DOHH2 (cell line): ENCODE measurements at regions not wholly inside any gene's neighbourhood (a gene's known extent, or its start where the extent isn't known, plus 50 kb on each side); places are given as distances from the start of the nearest gene placed in this dataset.

Source experiments
- H3F3A ChIP-seq: fragments of 200-600 bp; sonication (generic), shearing (Covaris generic); 2 replicates; pipeline ENCODE4 v1.6.0; 2016; ENCODE audit warnings: antibody characterized with exemption, mild to moderate bottlenecking; ENCODE audit not compliant: control insufficient read depth, insufficient read depth
- H3K27ac ChIP-seq: fragments of 200-600 bp; sonication (generic); 2 replicates; pipeline ENCODE4 v1.5.1; 2014; ENCODE audit warnings: low read depth, mild to moderate bottlenecking, low read length, moderate library complexity
- H3K27me3 ChIP-seq: fragments of 200-600 bp; sonication (generic); 2 replicates; pipeline ENCODE4 v1.6.1; 2014; ENCODE audit warnings: mild to moderate bottlenecking, low read length, mixed read lengths; ENCODE audit not compliant: control insufficient read depth
- H3K36me3 ChIP-seq: fragments of 200-600 bp; sonication (generic); 2 replicates; pipeline ENCODE4 v1.6.1; 2014; ENCODE audit warnings: mild to moderate bottlenecking, low read length, moderate library complexity, mixed read lengths; ENCODE audit not compliant: control insufficient read depth
- H3K4me1 ChIP-seq: fragments of 200-600 bp; sonication (generic); 2 replicates; pipeline ENCODE4 v1.6.1; 2014; ENCODE audit warnings: mild to moderate bottlenecking, low read length, mixed read lengths; ENCODE audit not compliant: control insufficient read depth
- H3K4me2 ChIP-seq: fragments of 200-600 bp; sonication (generic); 2 replicates; pipeline ENCODE4 v1.6.0; 2014; ENCODE audit warnings: mild to moderate bottlenecking, low read length, moderate library complexity
- H3K4me3 ChIP-seq: fragments of 200-600 bp; sonication (generic); 2 replicates; pipeline ENCODE4 v1.5.1; 2014; ENCODE audit warnings: mild to moderate bottlenecking, low read length, mixed read lengths
- H3K79me2 ChIP-seq: fragments of 200-600 bp; sonication (generic); 2 replicates; pipeline ENCODE4 v1.6.1; 2014; ENCODE audit warnings: mild to moderate bottlenecking, low read length, mixed read lengths; ENCODE audit not compliant: control insufficient read depth
- H3K9me2 ChIP-seq: fragments of 200-600 bp; sonication (generic); replicated peaks from 2 replicates; pipeline ENCODE4 v1.6.1; 2014; ENCODE audit warnings: mild to moderate bottlenecking, low read length, mixed read lengths; ENCODE audit not compliant: control insufficient read depth
- H3K9me3 ChIP-seq: fragments of 200-600 bp; sonication (generic); 2 replicates; pipeline ENCODE4 v1.6.1; 2014; ENCODE audit warnings: antibody characterized with exemption, low read length, mixed read lengths; ENCODE audit not compliant: control insufficient read depth, insufficient read depth
- H4K20me1 ChIP-seq: fragments of 200-600 bp; sonication (generic); 2 replicates; pipeline ENCODE4 v1.6.0; 2014; ENCODE audit warnings: low read depth, mild to moderate bottlenecking, antibody characterized with exemption, low read length, moderate library complexity; ENCODE audit not compliant: control insufficient read depth, insufficient read depth
- CTCF ChIP-seq: fragments of 200-600 bp; sonication (generic); IDR thresholded peaks from one replicate; pipeline ENCODE4 v1.5.1; 2014; ENCODE audit warnings: antibody characterized with exemption, mild to moderate bottlenecking, low read depth, low read length; ENCODE audit not compliant: poor library complexity, severe bottlenecking
- EZH2phosphoT487 ChIP-seq: fragments of 200-600 bp; sonication (generic); IDR thresholded peaks from 2 replicates; pipeline ENCODE4 v1.6.1; 2017; ENCODE audit warnings: borderline replicate concordance, mild to moderate bottlenecking, antibody characterized with exemption, low read length, moderate library complexity, mixed read lengths

- H3K4me3 ChIP-seq: no peak overlapping the region
- H3K4me2 ChIP-seq: no peak overlapping the region
- no peak overlapping the region for H3K27ac ChIP-seq
- no peaks in the 10 kb centered on the region for H3K9me2 ChIP-seq
- no peak for TF ChIP-seq CTCF
- H3F3A ChIP-seq: no peaks in the 10 kb centered on the region
- H3K9me3 ChIP-seq: peaks cover 3% of the 10 kb centered on the region; the same call in 1 of the 2 replicates
- H3K4me1 ChIP-seq: no peaks in the 10 kb centered on the region
- H3K79me2 ChIP-seq: no peaks in the 10 kb centered on the region
- H3K36me3 ChIP-seq: no peaks in the 10 kb centered on the region
- H3K27me3 ChIP-seq: no peaks in the 10 kb centered on the region
- H4K20me1 ChIP-seq: no peaks in the 10 kb centered on the region
Observed at GRCh38 chr6:67353861-67354260, 1281.2 kb upstream of the ADGRB3 start.

GRCh38 chr6:67352717-67353116 lies 1282.4 kb upstream of the ADGRB3 start:
- Histone ChIP-seq H4K20me1 (no peaks in the 10 kb centered on the region), H3K36me3 (no peaks in the 10 kb centered on the region), H3K4me2 (no peak overlapping the region), H3K27ac (no peak overlapping the region), H3K4me3 (no peak overlapping the region), H3K9me2 (no peaks in the 10 kb centered on the region), H3F3A (no peaks in the 10 kb centered on the region), H3K9me3 (peaks cover 3% of the 10 kb centered on the region; the same call in 1 of the 2 replicates), H3K4me1 (no peaks in the 10 kb centered on the region), H3K27me3 (no peaks in the 10 kb centered on the region), H3K79me2 (no peaks in the 10 kb centered on the region)
- TF ChIP-seq EZH2phosphoT487: no peak

GRCh38 chr6:67350729-67351128 lies 1284.4 kb upstream of the ADGRB3 start:
- H3F3A ChIP-seq: no peaks in the 10 kb centered on the region

GRCh38 chr6:67345946-67346345 lies 1289.1 kb upstream of the ADGRB3 start:
- Histone ChIP-seq H3K4me3 (no peak overlapping the region), H3K4me1 (no peaks in the 10 kb centered on the region), H3F3A (no peaks in the 10 kb centered on the region), H3K9me3 (peaks cover 12% of the 10 kb centered on the region; the same call in 1 of the 2 replicates), H3K4me2 (no peak overlapping the region), H3K9me2 (no peaks in the 10 kb centered on the region), H3K79me2 (no peaks in the 10 kb centered on the region), H3K36me3 (no peaks in the 10 kb centered on the region), H4K20me1 (no peaks in the 10 kb centered on the region), H3K27ac (no peak overlapping the region), H3K27me3 (no peaks in the 10 kb centered on the region)
- TF ChIP-seq EZH2phosphoT487 (no peak), CTCF (no peak)

More at GRCh38 chr6:67350729-67351128, 1284.4 kb upstream of the ADGRB3 start:
- H3K9me3 ChIP-seq: peaks cover 14% of the 10 kb centered on the region; the same call in 1 of the 2 replicates
- H4K20me1 ChIP-seq: no peaks in the 10 kb centered on the region
- TF ChIP-seq EZH2phosphoT487: no peak
- TF ChIP-seq CTCF: no peak
- H3K4me3 ChIP-seq: no peak overlapping the region
- H3K79me2 ChIP-seq: no peaks in the 10 kb centered on the region
- no peak overlapping the region for H3K27ac ChIP-seq
- H3K36me3 ChIP-seq: no peaks in the 10 kb centered on the region
- H3K4me1 ChIP-seq: no peaks in the 10 kb centered on the region
- H3K27me3 ChIP-seq: no peaks in the 10 kb centered on the region
- no peaks in the 10 kb centered on the region for H3K9me2 ChIP-seq
- no peak overlapping the region for H3K4me2 ChIP-seq
